Right cardiac atrium (tissue), 5 donors: ENCODE measurements at regions not wholly inside any gene's neighbourhood (a gene's known extent, or its start where the extent isn't known, plus 50 kb on each side); places are given as distances from the start of the nearest gene placed in this dataset.
"Not testable (repeated sequence)": the region's sequence is repeated elsewhere in the genome, so short reads cannot be mapped to it uniquely, and the experiment has no call there.

Experiments
- ATAC-seq, 2 donors: fragments of 200-7000 bp; cut with Tn5 transposase; one replicate each; pipeline versions ENCODE4 v1.8.0 to v1.9.1; 2020; ENCODE audit warnings: moderate library complexity in 2 of 2, mild to moderate bottlenecking in 1 of 2
- DNase-seq, 3 donors: peaks; one replicate each; pipeline ENCODE4 v3.0.0-alpha.2; 2020
- H3K27ac ChIP-seq: one replicate; pipeline ENCODE4 v1.5.1; 2013; ENCODE audit warnings: mild to moderate bottlenecking, low read length, control low read depth, moderate library complexity
- H3K27me3 ChIP-seq: one replicate; pipeline ENCODE4 v1.6.1; 2013; ENCODE audit not compliant: control insufficient read depth, insufficient read depth
- H3K4me1 ChIP-seq: one replicate; pipeline ENCODE4 v1.6.1; 2013; ENCODE audit warnings: low read length; ENCODE audit not compliant: control insufficient read depth, insufficient read depth
- H3K4me3 ChIP-seq: one replicate; pipeline ENCODE4 v1.5.1; 2013; ENCODE audit warnings: low read length, control low read depth
- H3K9me3 ChIP-seq: one replicate; pipeline ENCODE4 v1.6.1; 2013; ENCODE audit warnings: low read length; ENCODE audit not compliant: control insufficient read depth
- WGBS: extraction: QIAGEN DNeasy Blood & Tissue Kit; methylation state at CpG from one replicate; pipeline ENCODE4 v1.1.7; 2013; 5-methylcytosine and 5-hydroxymethylcytosine counted together
- intact Hi-C, 4 donors: fragments of 100-400 bp; cut with DNase I; formaldehyde crosslinking; loops; one replicate each; pipeline versions ENCODE4 v1.11.0 to v1.14.0; 2022 to 2023
- donor health status: healthy with polysubstance abuse.
- donor health status: DM: no; HTN: yes; CAD: no.
- donor health status: DM: no; HTN: no; CAD: no.
- donor health status: DM: no; HTN: yes; CAD: no; lungs with severe emphysema.
- donor health status: DM: yes; HTN: yes; CAD: no.

- H3K4me1 ChIP-seq, H3K4me3 ChIP-seq, DNase-seq, H3K27ac ChIP-seq, ATAC-seq, H3K9me3 ChIP-seq, intact Hi-C loops, H3K27me3 ChIP-seq: not testable (repeated sequence)
- WGBS = 92% methylated on average over 5 of the region's 5 CpGs
These were observed 63.5 kb upstream of the TNRC6A start for GRCh38 chr16:24665942-24666341.

- intact Hi-C loops = no loop called here
- H3K27ac ChIP-seq = no peak overlapping the region
These were observed 62.1 kb upstream of the TNRC6A start for GRCh38 chr16:24667244-24667764.

GRCh38 chr16:24668481-24669061 lies 60.9 kb upstream of the TNRC6A start:
- Histone ChIP-seq H3K9me3 (no peaks in the 10 kb centered on the region), H3K4me1 (peaks cover 2% of the 10 kb centered on the region), H3K4me3 (no peak overlapping the region), H3K27me3 (no peaks in the 10 kb centered on the region), H3K27ac (peak overlapping the region; percentile 75)
- peak; percentile 52 to 73 for ATAC-seq
- WGBS = 39% methylated on average over 9 of the region's 9 CpGs
- intact Hi-C loops = no loop called here
- DNase-seq = peak in 2 of 3 donors; percentile 28 to 45

More at GRCh38 chr16:24667244-24667764, 62.1 kb upstream of the TNRC6A start:
- H3K9me3 ChIP-seq = no peaks in the 10 kb centered on the region
- no peak overlapping the region for H3K4me3 ChIP-seq
- DNase-seq (no peak), ATAC-seq (no peak)
- no peaks in the 10 kb centered on the region for H3K27me3 ChIP-seq
- WGBS = 88% methylated on average over 4 of the region's 4 CpGs
- H3K4me1 ChIP-seq = peaks cover 2% of the 10 kb centered on the region

GRCh38 chr16:24670623-24671454 lies 58.6 kb upstream of the TNRC6A start:
- 14% methylated on average over 22 of the region's 22 CpGs for WGBS
- peak overlapping the region; percentile 9 for H3K27ac ChIP-seq
- ATAC-seq (peak; percentile 74), DNase-seq (peak; percentile 75 to 90 (median 88))
- peaks cover 2% of the 10 kb centered on the region for H3K4me1 ChIP-seq
- H3K27me3 ChIP-seq = no peaks in the 10 kb centered on the region
- H3K9me3 ChIP-seq = no peaks in the 10 kb centered on the region
- H3K4me3 ChIP-seq = no peak overlapping the region
- intact Hi-C loops = no loop called here

- peak in 2 of 3 donors; percentile 34 to 50 for DNase-seq
- WGBS = 78% methylated on average over 10 of the region's 10 CpGs
- Histone ChIP-seq H3K4me3 (no peak overlapping the region), H3K27ac (no peak overlapping the region), H3K27me3 (no peaks in the 10 kb centered on the region), H3K4me1 (peaks cover 2% of the 10 kb centered on the region), H3K9me3 (no peaks in the 10 kb centered on the region)
- intact Hi-C loops = no loop called here
- no peak for ATAC-seq
These were observed 57.9 kb upstream of the TNRC6A start for GRCh38 chr16:24671455-24671954.

GRCh38 chr16:24673155-24673554 lies 56.3 kb upstream of the TNRC6A start:
- 71% methylated on average over 3 of the region's 3 CpGs for WGBS

GRCh38 chr16:24674877-24675276 lies 54.6 kb upstream of the TNRC6A start:
- WGBS = 88% methylated on average over 5 of the region's 5 CpGs

More at GRCh38 chr16:24673155-24673554, 56.3 kb upstream of the TNRC6A start:
- Histone ChIP-seq H3K4me3 (no peak overlapping the region), H3K4me1 (peaks cover 2% of the 10 kb centered on the region), H3K27me3 (no peaks in the 10 kb centered on the region), H3K27ac (no peak overlapping the region), H3K9me3 (no peaks in the 10 kb centered on the region)
- DNase-seq = no peak
- ATAC-seq = no peak
- intact Hi-C loops = no loop called here

GRCh38 chr16:24677388-24677787 lies 52.1 kb upstream of the TNRC6A start:
- no peaks in the 10 kb centered on the region for H3K4me1 ChIP-seq
- H3K27ac ChIP-seq = no peak overlapping the region
- H3K27me3 ChIP-seq = no peaks in the 10 kb centered on the region
- intact Hi-C loops = no loop called here
- no peak for ATAC-seq
- no peak overlapping the region for H3K4me3 ChIP-seq
- WGBS = 89% methylated on average over 7 of the region's 7 CpGs
- no peak for DNase-seq
- no peaks in the 10 kb centered on the region for H3K9me3 ChIP-seq

More at GRCh38 chr16:24674877-24675276, 54.6 kb upstream of the TNRC6A start:
- DNase-seq = no peak
- no peak for ATAC-seq
- no peak overlapping the region for H3K27ac ChIP-seq
- intact Hi-C loops = no loop called here
- no peak overlapping the region for H3K4me3 ChIP-seq
- H3K9me3 ChIP-seq = no peaks in the 10 kb centered on the region
- H3K27me3 ChIP-seq = no peaks in the 10 kb centered on the region
- peaks cover 2% of the 10 kb centered on the region for H3K4me1 ChIP-seq
